ENCODE measurements at regions not wholly inside any gene's neighbourhood (a gene's known extent, or its start where the extent isn't known, plus 50 kb on each side); places are given as distances from the start of the nearest gene placed in this dataset.
A peak's percentile ranks its signal among the peaks of the same experiment; 100 is the strongest.
"Not testable (repeated sequence)": the region's sequence is repeated elsewhere in the genome, so short reads cannot be mapped to it uniquely, and the experiment has no call there.

- no peaks in the 10 kb centered on the region for H3K9me3 ChIP-seq
- H3K36me3 ChIP-seq = no peaks in the 10 kb centered on the region
- no peak for DNase-seq
- H3K27me3 ChIP-seq = no peaks in the 10 kb centered on the region
- no peak overlapping the region for H3K4me3 ChIP-seq
These were observed 537.4 kb downstream of the IGSF11 start for GRCh38 chr3:118497274-118497673.

DNA sequence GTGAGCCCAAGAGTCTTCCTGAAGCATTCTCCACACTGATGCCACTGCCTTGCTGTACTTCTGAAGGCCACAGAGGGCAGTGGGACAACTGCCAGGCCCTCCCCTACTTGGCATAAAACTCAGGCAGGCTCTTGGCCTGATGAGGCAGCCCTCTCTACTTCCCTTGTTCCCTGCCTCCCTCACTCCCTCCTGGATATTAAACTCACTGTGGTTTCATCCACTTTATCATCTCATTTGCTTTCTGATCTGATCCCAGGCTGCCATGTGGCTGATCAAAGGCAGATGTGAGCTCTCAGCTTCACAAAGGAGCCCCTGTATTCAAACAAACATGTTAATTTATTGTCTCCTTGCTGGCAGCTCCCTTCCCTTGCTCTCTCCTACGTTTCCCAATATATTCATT lies 533.5 kb downstream of the IGSF11 start:
- Histone ChIP-seq H3K4me3 (no peak overlapping the region), H3K27me3 (no peaks in the 10 kb centered on the region), H3K9me3 (no peaks in the 10 kb centered on the region), H3K36me3 (no peaks in the 10 kb centered on the region)
- peak; percentile 70 for DNase-seq

DNA sequence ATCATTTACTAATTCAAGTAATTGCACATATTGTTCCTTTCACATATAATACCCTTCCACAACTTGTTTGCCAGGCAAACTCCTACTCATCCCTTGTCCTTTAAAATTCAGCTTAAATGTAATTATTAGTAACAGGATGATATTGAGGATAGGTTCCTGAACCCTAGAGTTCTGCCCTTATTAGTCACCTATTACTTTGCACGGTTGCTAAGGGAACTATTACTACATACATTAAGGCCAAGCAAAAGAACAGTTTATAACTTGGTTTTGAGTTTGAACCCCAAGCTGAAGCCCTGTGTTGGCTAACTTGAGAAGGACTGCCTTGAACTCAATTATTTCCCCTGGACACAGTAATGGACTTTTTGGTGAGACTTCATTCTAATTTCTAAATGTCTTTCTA lies 529.7 kb downstream of the IGSF11 start:
- Histone ChIP-seq H3K4me3 (no peak overlapping the region), H3K27me3 (no peaks in the 10 kb centered on the region), H3K9me3 (no peaks in the 10 kb centered on the region), H3K36me3 (no peaks in the 10 kb centered on the region)
- DNase-seq = no peak

GRCh38 chr3:118505784-118506183 lies 528.9 kb downstream of the IGSF11 start:
- Histone ChIP-seq H3K36me3 (no peaks in the 10 kb centered on the region), H3K9me3 (no peaks in the 10 kb centered on the region), H3K27me3 (no peaks in the 10 kb centered on the region), H3K4me3 (no peak overlapping the region)
- DNase-seq = no peak

- H3K4me3 ChIP-seq = no peak overlapping the region
- H3K9me3 ChIP-seq = no peaks in the 10 kb centered on the region
- no peaks in the 10 kb centered on the region for H3K27me3 ChIP-seq
- no peak for DNase-seq
- no peaks in the 10 kb centered on the region for H3K36me3 ChIP-seq
These were observed 523.2 kb downstream of the IGSF11 start for GRCh38 chr3:118511402-118511801.

DNA sequence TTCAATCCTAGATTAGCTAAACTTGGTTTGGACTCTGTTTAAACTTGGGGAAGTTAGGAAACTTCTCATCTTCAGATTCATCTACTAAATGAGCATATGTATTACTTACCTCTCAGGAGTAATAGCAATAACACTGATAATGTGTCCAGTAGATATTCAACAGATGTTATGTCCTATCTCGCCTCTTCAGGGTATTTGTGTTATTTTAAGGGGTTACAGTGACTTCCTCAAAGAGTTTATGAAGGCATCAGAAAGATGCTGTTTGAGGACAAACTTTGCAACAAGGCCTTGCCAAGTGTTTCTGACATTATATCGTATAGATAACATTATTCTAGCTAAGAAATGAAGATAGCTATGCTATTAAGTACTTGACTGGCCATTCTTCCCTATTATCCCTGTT lies 522.3 kb downstream of the IGSF11 start:
- DNase-seq = no peak
- H3K36me3 ChIP-seq = no peaks in the 10 kb centered on the region
- H3K9me3 ChIP-seq = no peaks in the 10 kb centered on the region
- no peaks in the 10 kb centered on the region for H3K27me3 ChIP-seq
- H3K4me3 ChIP-seq = no peak overlapping the region

DNA sequence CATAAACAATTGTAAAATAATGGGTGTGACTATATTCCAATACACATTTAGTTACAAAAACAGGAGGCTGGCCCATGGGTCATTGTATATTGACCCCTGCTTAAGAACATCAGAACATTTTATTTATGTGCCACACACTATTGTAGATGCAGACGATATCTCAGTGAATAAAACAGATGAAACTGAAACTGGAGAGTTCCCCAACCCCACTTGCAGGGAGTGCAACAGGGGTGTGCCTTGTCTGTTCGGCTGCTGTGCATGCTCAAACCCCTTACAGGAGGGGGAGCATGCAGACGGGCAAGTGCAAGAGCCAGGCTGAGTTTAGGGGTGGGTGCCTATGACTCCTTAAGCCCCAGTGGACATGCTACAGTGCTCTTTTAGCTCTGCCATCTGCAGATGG lies 509.6 kb downstream of the IGSF11 start:
- Histone ChIP-seq H3K27me3 (no peaks in the 10 kb centered on the region), H3K9me3 (no peaks in the 10 kb centered on the region), H3K36me3 (no peaks in the 10 kb centered on the region), H3K4me3 (no peak overlapping the region)
- no peak for DNase-seq

DNA sequence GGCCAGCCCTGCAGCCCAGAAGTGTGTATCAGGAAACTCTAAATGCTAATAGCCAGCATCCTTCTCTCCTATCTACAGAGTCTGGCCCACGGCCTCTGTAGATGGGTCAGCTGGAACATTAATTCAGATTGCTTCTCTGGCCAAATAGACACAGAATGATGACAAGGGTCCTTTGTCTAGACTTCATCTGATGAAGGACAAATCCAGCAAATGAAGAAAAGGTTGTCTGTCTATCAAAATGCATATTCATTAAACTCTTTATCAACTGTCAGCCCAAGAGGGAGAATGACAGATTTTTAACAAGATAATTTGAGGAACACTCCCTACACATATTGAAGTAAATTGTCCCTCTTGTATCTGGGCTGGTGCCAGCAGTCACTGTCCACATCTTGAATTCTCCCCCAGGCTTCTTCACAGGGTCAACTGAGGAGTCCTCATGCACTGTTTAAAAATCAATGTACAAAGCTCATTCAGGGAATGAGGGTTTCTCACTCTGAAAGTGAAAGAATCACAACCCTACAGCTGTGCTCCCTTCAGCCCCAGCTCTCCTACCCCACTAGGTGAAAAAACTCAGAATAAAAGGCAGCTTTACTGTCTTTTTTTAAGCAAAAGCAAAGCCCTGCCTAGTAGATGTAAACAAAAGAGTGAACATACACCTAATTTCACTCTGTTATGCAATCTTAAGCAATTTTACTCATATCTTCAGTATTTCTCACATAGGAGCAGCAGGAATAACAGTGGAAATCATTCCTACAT lies 507.7 kb downstream of the IGSF11 start:
- Histone ChIP-seq H3K36me3 (no peaks in the 10 kb centered on the region), H3K4me3 (no peak overlapping the region), H3K27me3 (no peaks in the 10 kb centered on the region), H3K9me3 (no peaks in the 10 kb centered on the region)
- no peak for DNase-seq

DNA sequence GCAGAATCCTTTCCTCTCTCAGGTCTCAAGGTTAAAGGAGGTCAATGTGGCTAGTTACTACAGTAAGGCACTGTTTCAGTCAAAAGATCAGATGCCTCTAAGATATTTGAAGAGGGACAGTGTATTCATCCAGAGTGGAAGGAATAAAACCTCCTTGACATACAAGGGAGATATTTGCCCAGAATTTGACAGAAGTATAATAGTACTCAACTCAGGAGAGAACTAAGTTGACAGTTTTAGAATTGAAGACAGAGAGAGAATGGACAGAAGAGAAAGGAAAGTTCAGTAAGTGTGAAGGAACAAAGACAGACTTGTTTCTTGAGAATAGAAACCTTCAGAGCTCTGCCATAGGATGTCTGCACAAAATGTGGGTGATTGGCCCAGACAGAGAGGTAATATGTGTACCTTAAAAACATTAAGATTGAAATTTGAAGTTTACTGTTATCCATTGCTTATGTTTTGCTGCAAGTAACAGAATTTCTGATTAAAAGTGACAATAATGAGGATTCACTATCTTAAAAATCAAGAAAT lies 507.1 kb downstream of the IGSF11 start:
- DNase-seq = no peak
- H3K9me3 ChIP-seq = no peaks in the 10 kb centered on the region
- H3K27me3 ChIP-seq = no peaks in the 10 kb centered on the region
- no peak overlapping the region for H3K4me3 ChIP-seq
- H3K36me3 ChIP-seq = no peaks in the 10 kb centered on the region

DNA sequence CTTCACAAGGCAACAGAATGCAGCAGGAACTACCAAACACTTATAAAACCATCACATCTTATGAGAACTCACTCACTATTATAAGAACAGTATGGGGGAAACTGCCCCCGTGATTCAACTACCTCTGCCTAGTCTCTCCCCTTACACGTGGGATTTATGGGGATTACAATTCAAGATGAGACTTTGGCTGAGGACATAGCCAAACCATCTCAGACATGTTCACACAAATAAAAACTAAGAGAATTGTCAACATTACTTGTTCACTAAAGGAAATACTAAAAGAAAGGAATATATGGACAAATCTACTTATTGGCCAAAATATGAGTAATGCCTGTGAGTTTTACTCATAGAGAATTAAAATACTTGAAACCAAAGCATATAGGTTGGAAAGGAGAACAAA lies 505.1 kb downstream of the IGSF11 start:
- Histone ChIP-seq H3K4me3 (no peak overlapping the region), H3K27me3 (no peaks in the 10 kb centered on the region), H3K9me3 (no peaks in the 10 kb centered on the region), H3K36me3 (no peaks in the 10 kb centered on the region)
- no peak for DNase-seq

DNA sequence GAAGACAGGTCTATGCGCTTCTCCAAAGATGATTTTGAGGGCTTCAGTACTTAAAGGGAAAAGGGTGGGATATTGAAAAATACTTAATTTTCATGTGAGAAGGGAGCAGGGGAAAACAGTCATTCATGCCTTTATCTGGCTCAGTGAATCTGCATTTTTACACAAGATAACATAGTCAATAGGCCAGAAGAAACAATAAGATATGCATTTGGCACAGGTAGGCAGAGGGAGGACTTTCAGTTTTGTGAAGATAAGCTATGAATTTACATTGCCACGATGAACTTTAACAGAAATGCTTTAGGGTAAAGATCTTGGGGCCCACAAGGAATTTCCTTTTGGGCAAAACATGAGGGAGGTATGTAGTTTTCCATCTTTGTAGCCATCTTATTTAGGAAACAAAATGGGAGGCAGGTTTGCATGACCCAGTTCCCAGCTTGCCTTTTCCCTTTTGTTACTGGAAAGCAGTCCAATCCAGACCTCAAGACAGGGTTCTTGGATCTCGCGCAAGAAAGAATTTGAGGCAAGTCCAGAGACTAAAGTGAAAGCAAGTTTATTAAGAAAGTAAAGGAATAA lies 504.2 kb downstream of the IGSF11 start:
- no peak for DNase-seq
- Histone ChIP-seq H3K27me3 (no peaks in the 10 kb centered on the region), H3K9me3 (no peaks in the 10 kb centered on the region), H3K4me3 (no peak overlapping the region), H3K36me3 (no peaks in the 10 kb centered on the region)

DNA sequence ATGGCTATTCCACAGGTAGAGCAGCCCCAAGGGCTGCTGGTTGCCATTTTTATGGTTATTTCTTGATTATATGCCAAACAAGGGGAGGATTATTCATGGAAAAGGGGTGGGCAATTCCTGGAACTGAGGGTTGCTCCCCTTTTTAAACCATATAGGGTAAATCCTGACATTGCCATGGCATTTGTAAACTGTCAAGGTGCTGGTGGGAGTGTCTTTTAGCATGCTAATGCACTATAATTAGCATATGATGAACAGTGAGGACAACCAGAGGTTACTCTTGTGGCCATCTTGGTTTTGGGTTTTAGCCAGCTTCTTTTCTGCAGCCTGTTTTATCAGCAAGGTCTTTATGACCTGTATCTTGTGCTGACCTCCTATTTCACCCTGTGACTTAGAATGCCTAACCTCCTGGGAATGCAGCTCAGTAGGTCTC lies 503.7 kb downstream of the IGSF11 start:
- not testable (repeated sequence) for H3K9me3 ChIP-seq, H3K4me3 ChIP-seq, DNase-seq, H3K36me3 ChIP-seq, H3K27me3 ChIP-seq

DNA sequence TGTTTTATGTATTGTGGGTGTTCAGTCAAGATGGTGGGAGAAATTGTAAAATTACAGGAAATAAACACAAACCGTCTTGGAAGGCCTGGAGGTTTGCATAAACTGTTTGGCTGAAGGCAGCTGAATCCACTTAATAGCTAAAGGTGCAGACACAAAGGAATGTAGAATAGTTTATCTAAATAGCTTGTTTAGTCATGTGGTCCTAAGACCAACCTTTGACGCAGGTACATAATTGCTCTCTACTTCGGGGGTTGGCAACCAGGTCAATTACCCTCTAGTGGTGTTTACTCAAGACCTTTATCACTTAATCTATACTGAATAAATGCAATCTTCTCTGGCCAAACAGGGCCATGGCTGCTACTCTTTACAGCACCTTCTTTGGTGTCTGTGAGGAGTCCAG lies 502.8 kb downstream of the IGSF11 start:
- Histone ChIP-seq H3K9me3 (no peaks in the 10 kb centered on the region), H3K36me3 (no peaks in the 10 kb centered on the region), H3K27me3 (no peaks in the 10 kb centered on the region), H3K4me3 (no peak overlapping the region)
- DNase-seq = no peak

DNA sequence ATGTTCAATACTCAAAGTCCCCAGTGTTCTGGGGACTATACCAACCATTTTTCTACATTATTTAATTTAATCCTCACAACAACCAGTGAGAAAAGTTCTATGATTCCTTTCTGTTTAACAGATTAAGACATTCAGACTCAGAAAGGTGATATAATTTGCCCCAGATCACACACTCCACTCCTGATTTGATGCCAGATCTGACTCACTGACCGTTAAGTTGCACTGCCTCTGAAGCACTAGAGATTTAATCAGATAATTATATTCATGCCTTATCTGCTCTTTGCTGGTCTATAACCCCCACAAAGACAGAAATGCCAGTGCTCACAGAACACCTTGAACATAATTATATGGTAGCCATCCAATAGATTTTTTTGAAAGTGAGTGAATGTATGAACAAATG lies 501.0 kb downstream of the IGSF11 start:
- Histone ChIP-seq H3K36me3 (no peaks in the 10 kb centered on the region), H3K4me3 (no peak overlapping the region), H3K9me3 (no peaks in the 10 kb centered on the region), H3K27me3 (0 out of 2 replicates have a peak, but pooled peaks cover 2% of the 10 kb centered on the region)
- DNase-seq = no peak

DNA sequence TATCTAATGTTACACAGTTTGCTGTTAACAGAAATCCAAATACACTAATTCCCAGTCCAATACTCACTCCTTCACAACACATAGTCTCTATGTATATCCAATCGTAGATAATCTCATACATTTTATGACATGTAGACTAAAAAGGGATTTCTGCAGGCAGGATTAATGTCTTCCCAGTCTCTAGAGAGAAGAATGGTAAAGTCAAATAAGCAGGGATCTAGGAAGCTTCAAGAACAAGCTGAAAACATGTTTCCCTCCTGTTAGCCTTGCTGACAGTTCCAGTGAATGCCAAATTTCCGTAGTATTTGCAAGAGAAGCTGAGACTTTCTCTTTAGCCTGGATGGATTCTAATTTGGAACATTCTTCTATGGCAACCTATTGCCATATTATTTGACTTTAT lies 500.1 kb downstream of the IGSF11 start:
- Histone ChIP-seq H3K4me3 (no peak overlapping the region), H3K27me3 (0 out of 2 replicates have a peak, but pooled peaks cover 2% of the 10 kb centered on the region), H3K9me3 (no peaks in the 10 kb centered on the region), H3K36me3 (no peaks in the 10 kb centered on the region)
- DNase-seq = no peak

DNA sequence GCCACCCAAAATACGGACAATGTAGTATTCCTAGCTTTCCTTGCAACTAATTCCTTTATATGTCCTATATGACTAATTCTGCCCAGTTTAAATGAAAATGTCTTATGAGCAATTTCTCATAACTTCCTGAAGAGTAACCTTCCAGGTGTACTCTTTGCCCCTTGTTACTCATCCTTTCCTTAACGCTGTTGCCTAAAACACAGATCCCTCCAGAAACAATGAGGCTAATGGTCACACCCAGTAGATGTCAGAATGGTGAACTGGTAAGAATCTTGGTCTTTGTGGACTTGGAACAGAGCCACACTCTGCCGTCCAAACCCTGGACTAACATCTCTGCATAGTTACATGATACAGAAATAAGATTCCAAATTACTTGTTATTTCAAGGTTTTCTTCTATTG lies 497.9 kb downstream of the IGSF11 start:
- Histone ChIP-seq H3K4me3 (no peak overlapping the region), H3K27me3 (0 out of 2 replicates have a peak, but pooled peaks cover 2% of the 10 kb centered on the region), H3K36me3 (no peaks in the 10 kb centered on the region), H3K9me3 (no peaks in the 10 kb centered on the region)
- DNase-seq = no peak

DNA sequence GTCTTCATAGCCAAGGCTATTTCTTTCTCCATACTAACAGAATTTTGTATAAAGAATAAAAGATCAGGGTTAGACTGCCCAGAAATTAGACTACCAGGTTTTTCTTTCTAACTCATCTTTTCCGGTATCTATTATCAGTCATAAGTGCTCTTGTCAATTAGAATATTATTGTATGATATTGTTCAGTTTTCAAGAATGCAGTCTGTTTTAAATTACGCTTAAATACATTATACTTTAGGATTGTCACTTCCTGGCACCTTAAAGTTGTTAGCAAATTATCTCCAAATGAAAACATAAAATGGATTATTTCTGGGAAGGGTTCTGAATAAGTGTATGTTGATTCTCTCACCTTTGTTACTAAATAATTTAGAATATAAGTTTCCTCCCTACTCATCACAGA lies 497.2 kb downstream of the IGSF11 start:
- H3K9me3 ChIP-seq = no peaks in the 10 kb centered on the region
- H3K36me3 ChIP-seq = no peaks in the 10 kb centered on the region
- no peak overlapping the region for H3K4me3 ChIP-seq
- DNase-seq = no peak
- H3K27me3 ChIP-seq = 0 out of 2 replicates have a peak, but pooled peaks cover 2% of the 10 kb centered on the region

- no peaks in the 10 kb centered on the region for H3K36me3 ChIP-seq
- H3K9me3 ChIP-seq = no peaks in the 10 kb centered on the region
- no peak overlapping the region for H3K4me3 ChIP-seq
- no peak for DNase-seq
- H3K27me3 ChIP-seq = 0 out of 2 replicates have a peak, but pooled peaks cover 2% of the 10 kb centered on the region
These were observed 496.5 kb downstream of the IGSF11 start for GRCh38 chr3:118538187-118538586.

All from MG63 (cell line).